Psoas muscle (tissue), 7 donors: ENCODE measurements at regions not wholly inside any gene's neighbourhood (a gene's known extent, or its start where the extent isn't known, plus 50 kb on each side); places are given as distances from the start of the nearest gene placed in this dataset.
A peak's percentile ranks its signal among the peaks of the same experiment; 100 is the strongest.

Source experiments
- ATAC-seq, 4 donors: fragments of 200-7000 bp; cut with Tn5 transposase; one replicate each; pipeline ENCODE4 v1.9.1; 2020; ENCODE audit warnings: moderate library complexity in 3 of 4, mild to moderate bottlenecking in 2 of 4
- DNase-seq, 2 donors: peaks; one replicate each; pipeline ENCODE4 v3.0.0-alpha.2; 2020
- H3K27ac ChIP-seq: fragments of 200-600 bp; one replicate; pipeline ENCODE4 v1.8.0; 2022
- H3K27me3 ChIP-seq, 3 donors: fragments of 200-600 bp in 1 of 3; one replicate each; pipeline versions ENCODE4 v1.6.1 to v1.8.0; 2013 to 2022; ENCODE audit warnings: low read length in 2 of 3, mild to moderate bottlenecking in 2 of 3, moderate library complexity in 1 of 3; ENCODE audit not compliant: insufficient read depth in 3 of 3
- H3K36me3 ChIP-seq, 2 donors: fragments of 200-600 bp in 1 of 2; one replicate each; pipeline versions ENCODE4 v1.6.1 to v1.8.0; 2013 to 2022; ENCODE audit warnings: low read depth in 1 of 2, mild to moderate bottlenecking in 1 of 2, moderate library complexity in 1 of 2; ENCODE audit not compliant: insufficient read depth in 1 of 2
- H3K4me1 ChIP-seq: fragments of 200-600 bp; one replicate; pipeline ENCODE4 v1.8.0; 2022
- H3K4me3 ChIP-seq: fragments of 200-600 bp; one replicate; pipeline ENCODE4 v1.8.0; 2022; ENCODE audit warnings: mild to moderate bottlenecking
- H3K9me3 ChIP-seq: fragments of 200-600 bp; one replicate; pipeline ENCODE4 v1.8.0; 2022
- CTCF ChIP-seq: fragments of 200-600 bp; IDR thresholded peaks from one replicate; pipeline ENCODE4 v1.8.0; 2022; ENCODE audit warnings: antibody characterized with exemption
- WGBS, 3 donors: extraction: QIAGEN DNeasy Blood & Tissue Kit; methylation state at CpG; one replicate each; pipeline versions ENCODE4 v1.1.6 to v1.1.7; 2013; 5-methylcytosine and 5-hydroxymethylcytosine counted together
- intact Hi-C, 2 donors: fragments of 100-400 bp; cut with DNase I; formaldehyde crosslinking; loops; one replicate each; pipeline versions ENCODE4 v1.11.0 to v1.14.2; 2022
- donor health status: healthy with polysubstance abuse.
- donor health status: DM: no; HTN: no; CAD: no; lungs with moderate emphysema.
- donor health status: Bipolar disorder and iron deficiency.
- donor health status: healthy.
- donor health status: DM: yes; HTN: yes; CAD: no.
- donor health status: DM: no; HTN: no; CAD: no.
- donor health status: DM: yes; HTN: yes; CAD: no.

- Histone ChIP-seq H3K4me3 (no peak overlapping the region), H3K27me3 (peaks cover 0 to 2% (median 0%) of the 10 kb centered on the region in 3 donors), H3K9me3 (no peaks in the 10 kb centered on the region), H3K36me3 (no peaks in the 10 kb centered on the region), H3K27ac (no peak overlapping the region), H3K4me1 (peaks cover 6% of the 10 kb centered on the region)
- intact Hi-C loops = no loop called here
- TF ChIP-seq CTCF = no peak
- WGBS, 3 donors = 81 to 87% (median 86%) methylated on average over 11 of the region's 11 CpGs
- ATAC-seq = no peak
- no peak for DNase-seq
These were observed 89.9 kb upstream of the JAZF1 start for GRCh38 chr7:28270536-28270935.

- Histone ChIP-seq H3K9me3 (no peaks in the 10 kb centered on the region), H3K4me3 (peak overlapping the region; percentile 23), H3K27me3 (peaks cover 0 to 2% (median 0%) of the 10 kb centered on the region in 3 donors), H3K4me1 (peaks cover 6% of the 10 kb centered on the region), H3K27ac (no peak overlapping the region), H3K36me3 (no peaks in the 10 kb centered on the region)
- peak; percentile 47 for TF ChIP-seq CTCF
- WGBS, 3 donors = 8 to 19% (median 10%) methylated on average over 9 of the region's 9 CpGs
- DNase-seq (peak in 1 of 2 donors; percentile 23), ATAC-seq (peak in 1 of 4 donors; percentile 56)
- intact Hi-C loops = no loop called here
These were observed 91.9 kb upstream of the JAZF1 start for GRCh38 chr7:28272461-28272877.

GRCh38 chr7:28276298-28276697 is 95.7 kb upstream of the JAZF1 start:
- Histone ChIP-seq H3K36me3 (no peaks in the 10 kb centered on the region), H3K27me3 (peaks cover 0 to 2% (median 0%) of the 10 kb centered on the region in 3 donors), H3K9me3 (no peaks in the 10 kb centered on the region), H3K27ac (no peak overlapping the region), H3K4me3 (no peak overlapping the region), H3K4me1 (peaks cover 6% of the 10 kb centered on the region)
- intact Hi-C loops = no loop called here
- DNase-seq = no peak
- TF ChIP-seq CTCF = no peak
- 57 to 71% (median 63%) methylated on average over 3 of the region's 3 CpGs for WGBS, 3 donors
- no peak for ATAC-seq

- DNase-seq (no peak), ATAC-seq (no peak)
- peaks cover 0 to 2% (median 0%) of the 10 kb centered on the region in 3 donors for H3K27me3 ChIP-seq
- H3K9me3 ChIP-seq = no peaks in the 10 kb centered on the region
- H3K4me1 ChIP-seq = peaks cover 5% of the 10 kb centered on the region
- intact Hi-C loops = no loop called here
- no peak overlapping the region for H3K27ac ChIP-seq
- 25 to 35% (median 29%) methylated on average over 1 of the region's 1 CpG for WGBS, 3 donors
- H3K36me3 ChIP-seq = no peaks in the 10 kb centered on the region
- no peak for TF ChIP-seq CTCF
- no peak overlapping the region for H3K4me3 ChIP-seq
These were observed 96.8 kb upstream of the JAZF1 start for GRCh38 chr7:28277364-28277763.

- peaks cover 0 to 2% (median 0%) of the 10 kb centered on the region in 3 donors for H3K27me3 ChIP-seq
- H3K9me3 ChIP-seq = no peaks in the 10 kb centered on the region
- H3K4me1 ChIP-seq = no peaks in the 10 kb centered on the region
- WGBS, 3 donors = 91 to 97% (median 94%) methylated on average over 2 of the region's 2 CpGs
- DNase-seq (no peak), ATAC-seq (no peak)
- H3K36me3 ChIP-seq = no peaks in the 10 kb centered on the region
- no peak overlapping the region for H3K27ac ChIP-seq
- intact Hi-C loops = no loop called here
- TF ChIP-seq CTCF = no peak
- H3K4me3 ChIP-seq = no peak overlapping the region
These were observed 97.4 kb upstream of the JAZF1 start for GRCh38 chr7:28277958-28278357.
